Ishikawa (cell line): ENCODE measurements at regions not wholly inside any gene's neighbourhood (a gene's known extent, or its start where the extent isn't known, plus 50 kb on each side); places are given as distances from the start of the nearest gene placed in this dataset.

Experiments used
- CEBPB ChIP-seq: IDR thresholded peaks from 2 replicates; pipeline ENCODE4 v1.6.1; 2012
- CREB1 ChIP-seq: IDR thresholded peaks from 2 replicates; pipeline ENCODE4 v1.6.1; 2012; ENCODE audit warnings: low read depth
- EGR1 ChIP-seq: IDR thresholded peaks from 2 replicates; pipeline ENCODE4 v1.6.1; 2012
- EP300 ChIP-seq: IDR thresholded peaks from 2 replicates; pipeline ENCODE4 v1.6.1; 2012; ENCODE audit warnings: borderline replicate concordance
- FOXM1 ChIP-seq: IDR thresholded peaks from 2 replicates; pipeline ENCODE4 v1.6.1; 2012; ENCODE audit warnings: low read depth, borderline replicate concordance
- NFIC ChIP-seq: IDR thresholded peaks from 2 replicates; pipeline ENCODE4 v1.6.1; 2012
- RAD21 ChIP-seq: IDR thresholded peaks from 2 replicates; pipeline ENCODE4 v1.6.1; 2012; ENCODE audit warnings: low read depth
- TAF1 ChIP-seq: IDR thresholded peaks from 2 replicates; pipeline ENCODE4 v1.6.1; 2012; ENCODE audit warnings: low read depth, mild to moderate bottlenecking
- TCF12 ChIP-seq: IDR thresholded peaks from 2 replicates; pipeline ENCODE4 v1.6.1; 2012; ENCODE audit warnings: low read depth
- TEAD4 ChIP-seq: IDR thresholded peaks from 2 replicates; pipeline ENCODE4 v1.6.1; 2012
- YY1 ChIP-seq: IDR thresholded peaks from 2 replicates; pipeline ENCODE4 v1.6.1; 2012; ENCODE audit warnings: low read depth
- ZBTB7A ChIP-seq: IDR thresholded peaks from 2 replicates; pipeline ENCODE4 v1.6.1; 2012; ENCODE audit warnings: low read depth
- TF ChIP-seq, protein P1 (sequence below): IDR thresholded peaks from 2 replicates; pipeline ENCODE4 v1.6.1; 2012
- TF ChIP-seq, protein P2 (sequence below): IDR thresholded peaks from 2 replicates; pipeline ENCODE4 v1.6.1; 2012; ENCODE audit warnings: low read depth, mild to moderate bottlenecking
- TF ChIP-seq, protein P3 (sequence below): IDR thresholded peaks from 2 replicates; pipeline ENCODE4 v1.6.1; 2012

DNA sequence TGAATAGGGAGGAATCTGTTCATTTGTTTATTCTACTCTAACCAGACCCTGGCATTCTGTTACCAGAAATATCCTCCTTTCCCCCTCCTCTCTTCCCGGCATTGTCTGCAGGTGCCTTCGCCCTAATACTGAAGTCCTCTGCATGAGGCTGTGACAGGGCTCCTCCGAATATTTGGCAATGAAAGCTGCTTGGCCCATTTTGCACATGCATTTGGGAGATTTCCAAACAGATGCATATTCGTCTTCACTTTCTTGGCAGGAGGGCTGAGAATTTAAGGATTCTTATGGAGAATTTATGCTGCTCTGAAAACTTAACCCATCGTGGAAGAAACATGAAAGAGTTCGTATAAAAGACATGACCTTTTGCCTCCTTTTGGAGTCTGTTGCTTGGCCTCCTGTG, 484.0 kb downstream of the ZNF608 start:
- TF ChIP-seq TCF12: 0 out of 2 replicates have a peak, but pooled peaks have one; percentile 33
- TF ChIP-seq, protein P1, sequence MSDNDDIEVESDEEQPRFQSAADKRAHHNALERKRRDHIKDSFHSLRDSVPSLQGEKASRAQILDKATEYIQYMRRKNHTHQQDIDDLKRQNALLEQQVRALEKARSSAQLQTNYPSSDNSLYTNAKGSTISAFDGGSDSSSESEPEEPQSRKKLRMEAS: 0 out of 2 replicates have a peak, but pooled peaks have one; percentile 15
- TF ChIP-seq TAF1: no peak
- TF ChIP-seq NFIC: peak; percentile 71

GRCh38 chr5:124261848-124262247, 484.6 kb downstream of the ZNF608 start:
- TF ChIP-seq EP300: no peak
- no peak for TF ChIP-seq ZBTB7A
- TF ChIP-seq, protein P2, sequence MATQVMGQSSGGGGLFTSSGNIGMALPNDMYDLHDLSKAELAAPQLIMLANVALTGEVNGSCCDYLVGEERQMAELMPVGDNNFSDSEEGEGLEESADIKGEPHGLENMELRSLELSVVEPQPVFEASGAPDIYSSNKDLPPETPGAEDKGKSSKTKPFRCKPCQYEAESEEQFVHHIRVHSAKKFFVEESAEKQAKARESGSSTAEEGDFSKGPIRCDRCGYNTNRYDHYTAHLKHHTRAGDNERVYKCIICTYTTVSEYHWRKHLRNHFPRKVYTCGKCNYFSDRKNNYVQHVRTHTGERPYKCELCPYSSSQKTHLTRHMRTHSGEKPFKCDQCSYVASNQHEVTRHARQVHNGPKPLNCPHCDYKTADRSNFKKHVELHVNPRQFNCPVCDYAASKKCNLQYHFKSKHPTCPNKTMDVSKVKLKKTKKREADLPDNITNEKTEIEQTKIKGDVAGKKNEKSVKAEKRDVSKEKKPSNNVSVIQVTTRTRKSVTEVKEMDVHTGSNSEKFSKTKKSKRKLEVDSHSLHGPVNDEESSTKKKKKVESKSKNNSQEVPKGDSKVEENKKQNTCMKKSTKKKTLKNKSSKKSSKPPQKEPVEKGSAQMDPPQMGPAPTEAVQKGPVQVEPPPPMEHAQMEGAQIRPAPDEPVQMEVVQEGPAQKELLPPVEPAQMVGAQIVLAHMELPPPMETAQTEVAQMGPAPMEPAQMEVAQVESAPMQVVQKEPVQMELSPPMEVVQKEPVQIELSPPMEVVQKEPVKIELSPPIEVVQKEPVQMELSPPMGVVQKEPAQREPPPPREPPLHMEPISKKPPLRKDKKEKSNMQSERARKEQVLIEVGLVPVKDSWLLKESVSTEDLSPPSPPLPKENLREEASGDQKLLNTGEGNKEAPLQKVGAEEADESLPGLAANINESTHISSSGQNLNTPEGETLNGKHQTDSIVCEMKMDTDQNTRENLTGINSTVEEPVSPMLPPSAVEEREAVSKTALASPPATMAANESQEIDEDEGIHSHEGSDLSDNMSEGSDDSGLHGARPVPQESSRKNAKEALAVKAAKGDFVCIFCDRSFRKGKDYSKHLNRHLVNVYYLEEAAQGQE: no peak
- TF ChIP-seq CEBPB: no peak

GRCh38 chr5:124260921-124261515, 485.4 kb downstream of the ZNF608 start:
- TF ChIP-seq, protein P1: no peak
- TF ChIP-seq CREB1: no peak
- TF ChIP-seq TCF12: no peak
- no peak for TF ChIP-seq EP300
- TF ChIP-seq TAF1: no peak
- no peak for TF ChIP-seq TEAD4
- TF ChIP-seq CEBPB: no peak
- no peak for TF ChIP-seq YY1
- TF ChIP-seq, protein P3, sequence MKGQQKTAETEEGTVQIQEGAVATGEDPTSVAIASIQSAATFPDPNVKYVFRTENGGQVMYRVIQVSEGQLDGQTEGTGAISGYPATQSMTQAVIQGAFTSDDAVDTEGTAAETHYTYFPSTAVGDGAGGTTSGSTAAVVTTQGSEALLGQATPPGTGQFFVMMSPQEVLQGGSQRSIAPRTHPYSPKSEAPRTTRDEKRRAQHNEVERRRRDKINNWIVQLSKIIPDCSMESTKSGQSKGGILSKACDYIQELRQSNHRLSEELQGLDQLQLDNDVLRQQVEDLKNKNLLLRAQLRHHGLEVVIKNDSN: no peak
- TF ChIP-seq ZBTB7A: no peak
- no peak for TF ChIP-seq RAD21

DNA sequence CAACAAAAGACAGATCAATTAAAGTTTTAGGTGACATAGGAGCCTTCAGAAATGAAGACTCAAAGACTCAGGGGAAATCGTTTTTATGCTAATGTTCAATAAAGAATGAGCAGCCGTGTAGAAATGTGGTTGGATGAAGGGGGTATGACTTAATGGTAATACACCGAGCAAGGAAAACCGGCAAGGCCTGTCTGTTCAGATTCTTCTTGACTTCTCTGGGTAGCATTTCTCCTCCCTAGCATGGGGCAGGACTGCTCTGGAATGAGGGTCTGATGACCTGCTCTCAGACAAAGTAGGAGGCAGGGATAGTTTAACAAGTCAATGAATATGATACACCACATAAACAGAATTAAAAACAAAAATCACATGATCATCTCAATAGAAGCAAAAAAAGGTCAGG, 487.4 kb downstream of the ZNF608 start:
- no peak for TF ChIP-seq CEBPB
- TF ChIP-seq, protein P1: 0 out of 2 replicates have a peak, but pooled peaks have one; percentile 24
- no peak for TF ChIP-seq ZBTB7A
- TF ChIP-seq, protein P2: no peak
- no peak for TF ChIP-seq TAF1
- TF ChIP-seq FOXM1: no peak
- TF ChIP-seq EP300: peak; percentile 59; the same call in 1 of the 2 replicates
- peak; percentile 78 for TF ChIP-seq TEAD4
- TF ChIP-seq, protein P3: no peak
- TF ChIP-seq YY1: no peak
- TF ChIP-seq EGR1: no peak
- 0 out of 2 replicates have a peak, but pooled peaks have one; percentile 50 for TF ChIP-seq TCF12
- peak; percentile 33; the same call in 1 of the 2 replicates for TF ChIP-seq NFIC

- no peak for TF ChIP-seq TAF1
These were observed 489.4 kb downstream of the ZNF608 start for GRCh38 chr5:124257048-124257447.

DNA sequence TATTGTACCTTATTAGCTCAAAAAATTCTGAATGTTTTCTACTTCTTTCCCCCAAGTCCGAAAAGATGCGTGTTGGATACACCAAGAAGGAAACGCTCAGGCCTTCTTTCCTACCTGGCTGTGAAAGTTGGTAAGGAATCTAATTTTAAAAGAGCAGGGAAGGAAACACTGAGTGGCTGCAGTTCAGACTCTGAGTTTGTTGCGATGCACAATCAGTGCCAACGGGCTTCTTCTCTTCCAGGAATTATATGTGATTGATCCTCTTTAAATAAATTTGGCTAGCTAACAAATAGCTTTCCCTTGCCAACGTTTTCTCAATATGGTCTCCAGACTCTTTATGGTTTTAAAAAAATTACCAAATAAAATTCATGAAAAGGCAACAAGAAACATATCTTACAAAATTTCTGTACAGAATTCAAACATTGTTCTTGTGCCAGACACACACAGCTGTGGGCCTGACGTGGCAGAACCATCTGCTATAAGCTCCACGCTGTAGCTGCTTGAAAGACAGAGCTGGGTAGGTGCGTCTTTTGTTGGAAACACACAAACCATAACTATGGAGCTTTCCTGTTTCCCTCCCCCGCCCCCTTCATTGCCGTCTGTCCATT, 493.1 kb downstream of the ZNF608 start:
- TF ChIP-seq, protein P2: no peak
- TF ChIP-seq CREB1: no peak
- no peak for TF ChIP-seq CEBPB
- TF ChIP-seq TEAD4: no peak
- no peak for TF ChIP-seq EGR1
- TF ChIP-seq, protein P3: no peak
- no peak for TF ChIP-seq YY1
- no peak for TF ChIP-seq EP300
- TF ChIP-seq RAD21: no peak
- TF ChIP-seq TAF1: no peak
